HG02852 (cell line): ENCODE measurements at regions not wholly inside any gene's neighbourhood (a gene's known extent, or its start where the extent isn't known, plus 50 kb on each side); places are given as distances from the start of the nearest gene placed in this dataset.

Experiments
- ATAC-seq: cut with Tn5 transposase; IDR thresholded peaks from one replicate; pipeline ENCODE4 v1.9.1; 2021; ENCODE audit warnings: mild to moderate bottlenecking, moderate library complexity; ENCODE audit not compliant: unreplicated experiment

GRCh38 chr9:1732670-1733069 is 282.5 kb upstream of the SMARCA2 start:
- ATAC-seq = no peak

- ATAC-seq = no peak
Measured at GRCh38 chr9:1738511-1739100, 276.5 kb upstream of the SMARCA2 start.

GRCh38 chr9:1743121-1743960 is 271.8 kb upstream of the SMARCA2 start:
- ATAC-seq = no peak

- ATAC-seq = no peak
Measured at GRCh38 chr9:1745980-1746379, 269.2 kb upstream of the SMARCA2 start.

- ATAC-seq = no peak
Measured at GRCh38 chr9:1747417-1747967, 267.7 kb upstream of the SMARCA2 start.

- no peak for ATAC-seq
Measured at GRCh38 chr9:1748407-1748806, 266.7 kb upstream of the SMARCA2 start.

- no peak for ATAC-seq
Measured at GRCh38 chr9:1757186-1757585, 258.0 kb upstream of the SMARCA2 start.

GRCh38 chr9:1759009-1759408 is 256.1 kb upstream of the SMARCA2 start:
- peak; percentile 88 for ATAC-seq

- no peak for ATAC-seq
Measured at GRCh38 chr9:1759771-1760300, 255.3 kb upstream of the SMARCA2 start.

GRCh38 chr9:1761807-1762206 is 253.3 kb upstream of the SMARCA2 start:
- ATAC-seq = no peak

- no peak for ATAC-seq
Measured at GRCh38 chr9:1766042-1766441, 249.1 kb upstream of the SMARCA2 start.

- ATAC-seq = no peak
Measured at GRCh38 chr9:1768561-1768960, 246.6 kb upstream of the SMARCA2 start.

- no peak for ATAC-seq
Measured at GRCh38 chr9:1771094-1771789, 243.9 kb upstream of the SMARCA2 start.

GRCh38 chr9:1775230-1775629 is 239.9 kb upstream of the SMARCA2 start:
- no peak for ATAC-seq

GRCh38 chr9:1776668-1777067 is 238.5 kb upstream of the SMARCA2 start:
- ATAC-seq = no peak

GRCh38 chr9:1791191-1791590 is 224.0 kb upstream of the SMARCA2 start:
- no peak for ATAC-seq

- ATAC-seq = no peak
Measured at GRCh38 chr9:1794547-1795270, 220.4 kb upstream of the SMARCA2 start.

GRCh38 chr9:1804128-1804865 is 210.8 kb upstream of the SMARCA2 start:
- ATAC-seq = no peak

- no peak for ATAC-seq
Measured at GRCh38 chr9:1829719-1830118, 185.4 kb upstream of the SMARCA2 start.

- no peak for ATAC-seq
Measured at GRCh38 chr9:1832960-1833359, 182.2 kb upstream of the SMARCA2 start.
